CD4-positive, alpha-beta T cell (primary cell): ENCODE measurements at regions not wholly inside any gene's neighbourhood (a gene's known extent, or its start where the extent isn't known, plus 50 kb on each side); places are given as distances from the start of the nearest gene placed in this dataset.

Source experiments
- ATAC-seq: fragments of 200-7000 bp; cut with Tn5 transposase; one replicate; pipeline ENCODE4 v1.10.0; 2022; ENCODE audit warnings: mild to moderate bottlenecking; ENCODE audit not compliant: poor library complexity
- CTCF ChIA-PET: fragments of 350-600 bp; sonication (Branson Sonifier 250); formaldehyde crosslinking; loops from one replicate; lab custom pipeline; 2021; ENCODE audit warnings: antibody characterized with exemption, inconsistent platforms; lab: Charles Lee
- POLR2A ChIA-PET: fragments of 350-600 bp; sonication (Branson Sonifier 250); formaldehyde crosslinking; loops from one replicate; lab custom pipeline; 2021; ENCODE audit warnings: antibody characterized with exemption, inconsistent platforms; lab: Charles Lee
- DNase-seq, 14 experiments: peaks; one replicate each; pipeline ENCODE4 v3.0.0-alpha.2; 2013 to 2020; ENCODE audit warnings: mixed read lengths in 2 of 14
- H3K27ac ChIP-seq, 2 donors: one replicate each; pipeline versions ENCODE4 v1.5.1 to v1.7.0; 2013; ENCODE audit warnings: low read length in 2 of 2, low read depth in 1 of 2, mild to moderate bottlenecking in 1 of 2
- H3K27me3 ChIP-seq, 2 experiments: 1 replicate in 1 of 2; 2 replicates in 1 of 2; pipeline versions ENCODE4 v1.6.1 to v1.7.0; 2013; ENCODE audit warnings: low read length in 2 of 2, control low read depth in 1 of 2, mild to moderate bottlenecking in 1 of 2, moderate library complexity in 1 of 2; ENCODE audit not compliant: insufficient read depth in 2 of 2, control insufficient read depth in 1 of 2
- H3K36me3 ChIP-seq: one replicate; pipeline ENCODE4 v1.6.1; 2013; ENCODE audit warnings: low read length, control low read depth; ENCODE audit not compliant: insufficient read depth
- H3K4me1 ChIP-seq: one replicate; pipeline ENCODE4 v1.6.1; 2013; ENCODE audit warnings: low read length, control low read depth; ENCODE audit not compliant: insufficient read depth
- H3K4me3 ChIP-seq: one replicate; pipeline ENCODE4 v1.5.1; 2013; ENCODE audit warnings: mild to moderate bottlenecking, low read length, moderate library complexity
- H3K9me3 ChIP-seq, 2 experiments: 1 replicate in 1 of 2; 2 replicates in 1 of 2; pipeline versions ENCODE4 v1.6.1 to v1.7.0; 2013; ENCODE audit warnings: low read length in 2 of 2, mild to moderate bottlenecking in 2 of 2, control low read depth in 1 of 2, moderate library complexity in 1 of 2; ENCODE audit not compliant: control insufficient read depth in 1 of 2, insufficient read depth in 1 of 2
- H3K27ac Mint-ChIP-seq: one replicate; pipeline ENCODE4 v1.8.0; 2020; ENCODE audit warnings: mixed read lengths
- H3K27me3 Mint-ChIP-seq: one replicate; pipeline ENCODE4 v1.8.0; 2021; ENCODE audit warnings: mixed read lengths
- H3K36me3 Mint-ChIP-seq: one replicate; pipeline ENCODE4 v1.8.0; 2021; ENCODE audit warnings: low read depth, mixed read lengths
- H3K4me1 Mint-ChIP-seq: one replicate; pipeline ENCODE4 v1.8.0; 2021; ENCODE audit warnings: low read depth, mixed read lengths
- H3K4me3 Mint-ChIP-seq: one replicate; pipeline ENCODE4 v1.8.0; 2020; ENCODE audit warnings: mild to moderate bottlenecking, mixed read lengths
- H3K9me3 Mint-ChIP-seq: one replicate; pipeline ENCODE4 v1.8.0; 2020; ENCODE audit warnings: mixed read lengths
- intact Hi-C, 2 experiments: fragments of 100-400 bp; cut with DNase I in 1 of 2; cut with micrococcal nuclease in 1 of 2; formaldehyde crosslinking; loops; one replicate each; pipeline versions ENCODE4 v1.15.1 to v1.9.0; 2023 to 2025; cut with DNase I, micrococcal nuclease
- TF ChIP-seq, protein P1 (sequence below): fragments of 200-600 bp; IDR thresholded peaks from one replicate; pipeline ENCODE4 v1.8.0; 2022; ENCODE audit warnings: antibody characterized with exemption, mild to moderate bottlenecking

DNA sequence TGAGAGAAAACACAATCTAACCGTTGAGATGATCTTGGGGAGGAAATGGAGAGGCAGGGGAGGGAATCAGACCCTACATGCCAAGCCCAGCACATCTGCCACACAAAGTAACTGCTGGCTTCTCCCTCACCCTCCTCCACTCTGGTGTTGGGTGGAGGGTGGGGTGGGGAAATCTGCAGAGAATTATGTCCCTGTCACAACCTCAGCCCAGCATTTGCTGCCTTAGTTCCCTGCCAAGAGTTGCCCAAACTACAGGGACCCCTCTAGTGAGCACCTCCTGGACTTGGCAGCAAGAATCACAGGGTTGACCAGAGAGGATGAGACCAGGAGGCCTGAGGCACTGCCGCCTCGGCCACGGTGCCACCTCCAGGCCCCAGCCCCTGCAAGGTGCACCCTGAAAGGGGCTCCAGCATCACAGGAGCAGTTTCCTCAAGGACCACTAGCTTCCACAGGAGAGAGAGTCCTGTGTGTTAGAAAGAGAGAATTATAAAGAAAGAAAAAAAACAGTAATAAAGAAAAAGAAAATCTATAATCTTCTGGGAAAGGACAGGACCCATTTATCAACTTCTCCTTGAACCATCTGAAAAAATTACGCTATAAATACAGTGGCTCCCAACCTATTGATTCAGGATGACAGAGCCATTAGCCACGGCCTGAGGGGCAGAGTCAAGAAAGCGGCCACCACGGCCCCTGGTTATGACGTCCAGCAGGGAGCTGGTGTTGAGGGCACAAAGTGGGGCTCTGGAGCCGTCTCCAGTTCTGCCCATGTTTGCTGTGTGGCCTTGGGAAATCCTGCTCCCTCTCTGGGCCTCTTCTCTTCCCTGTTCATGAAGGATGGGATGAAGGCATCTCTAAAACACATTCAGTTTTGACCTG lies 451.7 kb downstream of the MATN1 start:
- Histone ChIP-seq H3K9me3 (peaks cover 0 to 20% of the 10 kb centered on the region in 2 experiments), H3K27ac (no peak overlapping the region), H3K4me3 (no peak overlapping the region), H3K27me3 (no peaks in the 10 kb centered on the region), H3K36me3 (no peaks in the 10 kb centered on the region), H3K4me1 (no peaks in the 10 kb centered on the region)
- DNase-seq (no peak), ATAC-seq (no peak)
- Mint-ChIP-seq H3K27ac (no peak overlapping the region), H3K27me3 (peaks cover 29% of the 10 kb centered on the region), H3K36me3 (no peaks in the 10 kb centered on the region), H3K4me3 (no peak overlapping the region), H3K9me3 (no peaks in the 10 kb centered on the region), H3K4me1 (no peaks in the 10 kb centered on the region)
- TF ChIP-seq, protein P1, sequence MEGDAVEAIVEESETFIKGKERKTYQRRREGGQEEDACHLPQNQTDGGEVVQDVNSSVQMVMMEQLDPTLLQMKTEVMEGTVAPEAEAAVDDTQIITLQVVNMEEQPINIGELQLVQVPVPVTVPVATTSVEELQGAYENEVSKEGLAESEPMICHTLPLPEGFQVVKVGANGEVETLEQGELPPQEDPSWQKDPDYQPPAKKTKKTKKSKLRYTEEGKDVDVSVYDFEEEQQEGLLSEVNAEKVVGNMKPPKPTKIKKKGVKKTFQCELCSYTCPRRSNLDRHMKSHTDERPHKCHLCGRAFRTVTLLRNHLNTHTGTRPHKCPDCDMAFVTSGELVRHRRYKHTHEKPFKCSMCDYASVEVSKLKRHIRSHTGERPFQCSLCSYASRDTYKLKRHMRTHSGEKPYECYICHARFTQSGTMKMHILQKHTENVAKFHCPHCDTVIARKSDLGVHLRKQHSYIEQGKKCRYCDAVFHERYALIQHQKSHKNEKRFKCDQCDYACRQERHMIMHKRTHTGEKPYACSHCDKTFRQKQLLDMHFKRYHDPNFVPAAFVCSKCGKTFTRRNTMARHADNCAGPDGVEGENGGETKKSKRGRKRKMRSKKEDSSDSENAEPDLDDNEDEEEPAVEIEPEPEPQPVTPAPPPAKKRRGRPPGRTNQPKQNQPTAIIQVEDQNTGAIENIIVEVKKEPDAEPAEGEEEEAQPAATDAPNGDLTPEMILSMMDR = no peak
- ChIA-PET POLR2A (no interaction called here), CTCF (no interaction called here)
- intact Hi-C loops = no loop called here

GRCh38 chr1:30270461-30270860 lies 452.9 kb downstream of the MATN1 start:
- no peak overlapping the region for H3K27ac Mint-ChIP-seq
- H3K36me3 Mint-ChIP-seq = no peaks in the 10 kb centered on the region
- no peak for ATAC-seq
- ChIA-PET CTCF (no interaction called here), POLR2A (no interaction called here)
- H3K9me3 ChIP-seq = peaks cover 0 to 20% of the 10 kb centered on the region in 2 experiments
- peaks cover 30% of the 10 kb centered on the region for H3K27me3 Mint-ChIP-seq
- no peak overlapping the region for H3K27ac ChIP-seq
- H3K9me3 Mint-ChIP-seq = no peaks in the 10 kb centered on the region
- TF ChIP-seq, protein P1 = no peak
- H3K4me3 ChIP-seq = no peak overlapping the region
- no peaks in the 10 kb centered on the region for H3K4me1 ChIP-seq
- intact Hi-C loops = no loop called here
- H3K36me3 ChIP-seq = no peaks in the 10 kb centered on the region
- no peaks in the 10 kb centered on the region for H3K27me3 ChIP-seq
- no peaks in the 10 kb centered on the region for H3K4me1 Mint-ChIP-seq
- H3K4me3 Mint-ChIP-seq = no peak overlapping the region
- DNase-seq = no peak

- H3K4me3 ChIP-seq = no peak overlapping the region
- Mint-ChIP-seq H3K27ac (no peak overlapping the region), H3K4me3 (no peak overlapping the region), H3K36me3 (no peaks in the 10 kb centered on the region), H3K27me3 (peaks cover 30% of the 10 kb centered on the region), H3K4me1 (no peaks in the 10 kb centered on the region), H3K9me3 (no peaks in the 10 kb centered on the region)
- no peaks in the 10 kb centered on the region for H3K36me3 ChIP-seq
- H3K27ac ChIP-seq = no peak overlapping the region
- TF ChIP-seq, protein P1 = no peak
- H3K27me3 ChIP-seq = no peaks in the 10 kb centered on the region
- CTCF ChIA-PET = no interaction called here
- intact Hi-C loops = no loop called here
- no peak for ATAC-seq
- no peak for DNase-seq
- POLR2A ChIA-PET = no interaction called here
- H3K9me3 ChIP-seq = peaks cover 0 to 8% of the 10 kb centered on the region in 2 experiments
- H3K4me1 ChIP-seq = no peaks in the 10 kb centered on the region
Measured at GRCh38 chr1:30268923-30269666, 454.3 kb downstream of the MATN1 start.
